Keratinocyte (primary cell): ENCODE measurements at regions not wholly inside any gene's neighbourhood (a gene's known extent, or its start where the extent isn't known, plus 50 kb on each side); places are given as distances from the start of the nearest gene placed in this dataset.

Experiments
- CTCF ChIP-seq, 3 experiments: IDR thresholded peaks in 1 of 3; conservative IDR thresholded peaks in 1 of 3; optimal IDR thresholded peaks in 1 of 3; 2 replicates in 2 of 3; 3 replicates in 1 of 3; pipeline versions ENCODE3 to v1.5.1; 2011; ENCODE audit warnings: low read length in 3 of 3, mild to moderate bottlenecking in 3 of 3, moderate library complexity in 2 of 3, control low read depth in 1 of 3, inconsistent platforms in 1 of 3; ENCODE audit not compliant: insufficient read depth in 2 of 3; ENCODE audit errors: extremely low read depth in 1 of 3
- EZH2 ChIP-seq: IDR thresholded peaks from one replicate; pipeline ENCODE4 v1.6.1; 2012; ENCODE audit warnings: inconsistent platforms, mild to moderate bottlenecking, low read length, moderate library complexity

- TF ChIP-seq CTCF (optimal IDR thresholded peaks at IDR 0.05 in 1 of 3, IDR thresholded peaks at IDR 0.05 in 1 of 3, conservative IDR thresholded peaks at IDR 0.05 in 1 of 3; ENCODE audit: extremely low read depth in 1 of 3, insufficient read depth in 2 of 3, low read length in 3 of 3) (no peak), EZH2 (no peak)
Observed at GRCh38 chr2:155687181-155687580, 645.3 kb downstream of the NR4A2 start.
